Osteoblast (primary cell): ENCODE measurements at regions not wholly inside any gene's neighbourhood (a gene's known extent, or its start where the extent isn't known, plus 50 kb on each side); places are given as distances from the start of the nearest gene placed in this dataset.
A peak's percentile ranks its signal among the peaks of the same experiment; 100 is the strongest.

Experiments
- DNase-seq: peaks from one replicate; pipeline ENCODE4 v3.0.0; 2011; ENCODE audit warnings: low spot score, mixed read lengths; ENCODE audit not compliant: insufficient read length; ENCODE audit errors: missing footprints
- H2AFZ ChIP-seq: 2 replicates; pipeline ENCODE4 v1.6.0; 2011; ENCODE audit warnings: mild to moderate bottlenecking, low read length
- H3K27ac ChIP-seq: 2 replicates; pipeline ENCODE4 v1.5.1; 2011; ENCODE audit warnings: mild to moderate bottlenecking, low read depth, low read length, moderate library complexity
- H3K27me3 ChIP-seq: 2 replicates; pipeline ENCODE4 v1.6.0; 2012; ENCODE audit warnings: mild to moderate bottlenecking, control low read depth, inconsistent platforms, low read length, moderate library complexity; ENCODE audit not compliant: insufficient read depth
- H3K36me3 ChIP-seq: 2 replicates; pipeline ENCODE4 v1.5.1; 2011; ENCODE audit warnings: mild to moderate bottlenecking, low read length, control low read depth, moderate library complexity; ENCODE audit not compliant: insufficient read depth
- H3K4me1 ChIP-seq: 2 replicates; pipeline ENCODE4 v1.5.1; 2011; ENCODE audit warnings: mild to moderate bottlenecking, low read length, control low read depth, moderate library complexity; ENCODE audit not compliant: insufficient read depth
- H3K4me2 ChIP-seq: 2 replicates; pipeline ENCODE4 v1.6.0; 2011; ENCODE audit warnings: mild to moderate bottlenecking, low read length; ENCODE audit not compliant: insufficient read depth
- H3K4me3 ChIP-seq: fragments of 200-600 bp; sonication (generic); 3 replicates; pipeline ENCODE4 v1.5.1; 2012; ENCODE audit warnings: mild to moderate bottlenecking, low read length, inconsistent platforms; ENCODE audit not compliant: insufficient read depth
- H3K79me2 ChIP-seq: 2 replicates; pipeline ENCODE4 v1.6.0; 2012; ENCODE audit warnings: mild to moderate bottlenecking, low read length, control low read depth, inconsistent platforms; ENCODE audit not compliant: insufficient read depth
- H3K9me3 ChIP-seq: 2 replicates; pipeline ENCODE4 v1.5.1; 2011; ENCODE audit warnings: low read depth, low read length, control low read depth
- H4K20me1 ChIP-seq: 2 replicates; pipeline ENCODE4 v1.6.0; 2012; ENCODE audit warnings: mild to moderate bottlenecking, low read length, control low read depth; ENCODE audit not compliant: insufficient read depth
- TF ChIP-seq, protein P1 (sequence below): IDR thresholded peaks from 2 replicates; pipeline ENCODE4 v1.5.1; 2011; ENCODE audit warnings: mild to moderate bottlenecking, low read depth, low read length, moderate library complexity; ENCODE audit errors: extremely low read depth

GRCh38 chr11:2083411-2083810, 55.8 kb downstream of the IGF2 start:
- Histone ChIP-seq H2AFZ (no peak overlapping the region), H3K4me3 (no peak overlapping the region), H3K27me3 (no peaks in the 10 kb centered on the region), H3K36me3 (no peaks in the 10 kb centered on the region), H3K4me2 (no peak overlapping the region), H3K27ac (no peak overlapping the region), H3K4me1 (no peaks in the 10 kb centered on the region), H4K20me1 (no peaks in the 10 kb centered on the region), H3K79me2 (no peaks in the 10 kb centered on the region), H3K9me3 (peaks cover 9% of the 10 kb centered on the region)
- TF ChIP-seq, protein P1, sequence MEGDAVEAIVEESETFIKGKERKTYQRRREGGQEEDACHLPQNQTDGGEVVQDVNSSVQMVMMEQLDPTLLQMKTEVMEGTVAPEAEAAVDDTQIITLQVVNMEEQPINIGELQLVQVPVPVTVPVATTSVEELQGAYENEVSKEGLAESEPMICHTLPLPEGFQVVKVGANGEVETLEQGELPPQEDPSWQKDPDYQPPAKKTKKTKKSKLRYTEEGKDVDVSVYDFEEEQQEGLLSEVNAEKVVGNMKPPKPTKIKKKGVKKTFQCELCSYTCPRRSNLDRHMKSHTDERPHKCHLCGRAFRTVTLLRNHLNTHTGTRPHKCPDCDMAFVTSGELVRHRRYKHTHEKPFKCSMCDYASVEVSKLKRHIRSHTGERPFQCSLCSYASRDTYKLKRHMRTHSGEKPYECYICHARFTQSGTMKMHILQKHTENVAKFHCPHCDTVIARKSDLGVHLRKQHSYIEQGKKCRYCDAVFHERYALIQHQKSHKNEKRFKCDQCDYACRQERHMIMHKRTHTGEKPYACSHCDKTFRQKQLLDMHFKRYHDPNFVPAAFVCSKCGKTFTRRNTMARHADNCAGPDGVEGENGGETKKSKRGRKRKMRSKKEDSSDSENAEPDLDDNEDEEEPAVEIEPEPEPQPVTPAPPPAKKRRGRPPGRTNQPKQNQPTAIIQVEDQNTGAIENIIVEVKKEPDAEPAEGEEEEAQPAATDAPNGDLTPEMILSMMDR, result no peak
- DNase-seq, result no peak

DNA sequence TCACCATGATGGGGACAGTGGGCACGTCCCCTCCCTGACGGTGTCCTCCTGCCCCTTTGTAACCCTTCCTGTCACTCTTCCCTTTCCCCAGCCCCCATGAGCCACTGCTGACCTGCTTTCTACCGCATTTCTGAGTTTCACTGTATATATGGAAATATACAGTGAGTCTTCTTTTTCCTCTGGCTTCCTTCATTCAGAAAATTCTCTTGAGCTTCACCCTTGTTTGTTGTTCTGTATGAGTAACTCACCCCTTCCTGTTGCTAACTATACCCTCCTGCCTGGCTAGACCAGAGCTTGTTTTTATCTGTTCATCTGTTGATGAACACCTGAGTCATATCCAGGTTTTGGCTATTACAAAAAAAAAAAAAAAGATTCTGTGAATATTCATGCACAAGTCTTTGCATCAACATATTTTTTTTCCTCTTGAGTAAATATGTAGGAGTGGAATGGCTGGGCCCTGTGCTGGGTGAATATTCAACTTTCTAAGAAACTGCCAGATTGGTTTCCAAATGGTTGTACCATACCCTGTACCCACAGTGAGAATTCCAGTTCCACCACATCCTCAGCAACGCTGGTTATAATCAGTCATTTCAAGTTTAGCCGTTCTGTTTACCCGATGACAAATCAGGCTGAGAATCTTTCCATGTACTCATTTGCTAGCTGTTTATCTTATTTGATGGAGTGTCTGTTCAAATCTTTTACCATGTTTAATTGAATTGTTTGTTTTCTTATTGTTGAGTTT, 62.0 kb downstream of the IGF2 start:
- Histone ChIP-seq H3K36me3 (no peaks in the 10 kb centered on the region), H4K20me1 (no peaks in the 10 kb centered on the region), H3K4me3 (no peak overlapping the region), H3K4me2 (peak overlapping the region; percentile 38), H2AFZ (no peak overlapping the region), H3K9me3 (no peaks in the 10 kb centered on the region), H3K27ac (peak overlapping the region; percentile 43), H3K4me1 (peaks cover 9% of the 10 kb centered on the region), H3K27me3 (peaks cover under 1% of the 10 kb centered on the region), H3K79me2 (no peaks in the 10 kb centered on the region)
- TF ChIP-seq, protein P1, result no peak
- peak; percentile 92 for DNase-seq

DNA sequence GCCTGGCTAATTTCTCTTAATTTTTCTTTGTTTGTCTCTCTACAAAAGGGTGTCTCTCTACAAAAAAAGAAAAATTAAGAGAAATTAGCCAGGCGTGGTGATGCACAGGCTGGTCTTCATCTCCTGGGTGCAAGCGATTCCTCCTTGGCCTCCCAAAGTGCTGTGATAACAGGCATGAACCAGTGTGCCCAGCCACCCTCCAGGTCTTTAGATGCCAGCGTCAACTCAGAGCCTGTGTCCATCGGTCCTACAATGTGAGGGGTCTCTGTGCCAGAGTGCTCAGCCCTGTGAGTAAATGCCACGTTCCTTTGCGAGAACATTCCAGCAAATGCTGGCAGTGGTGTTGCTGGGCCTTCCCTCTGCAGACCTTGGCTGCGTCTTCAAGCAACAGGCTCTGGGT, 62.7 kb downstream of the IGF2 start:
- H2AFZ ChIP-seq, result no peak overlapping the region
- peak overlapping the region; percentile 38 for H3K4me2 ChIP-seq

DNA sequence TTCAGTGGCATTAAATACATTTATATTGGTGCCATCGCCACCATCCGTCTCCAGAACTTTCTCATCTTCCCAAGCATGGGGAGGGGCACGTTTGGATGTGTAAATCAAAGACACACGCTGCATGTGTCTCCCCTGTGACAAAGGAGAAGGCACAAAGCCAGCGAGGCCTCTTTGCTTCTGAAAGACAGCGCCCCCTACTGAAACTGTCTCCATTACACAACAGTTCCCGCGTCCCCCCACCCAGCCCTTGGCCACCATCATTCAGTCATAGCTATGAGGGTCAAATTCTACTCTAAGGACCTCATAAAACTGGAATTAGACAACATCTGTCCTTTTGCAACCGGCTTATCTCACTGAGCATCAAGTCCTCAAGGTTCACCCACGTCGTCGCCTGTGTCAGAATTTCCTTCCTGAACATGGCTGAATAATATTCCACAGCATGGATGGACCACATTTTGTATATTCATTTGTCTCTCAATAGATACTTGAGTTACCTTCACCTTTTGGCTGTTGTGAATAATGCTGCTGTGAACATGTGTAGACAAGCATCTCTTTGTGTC, 64.8 kb downstream of the IGF2 start:
- H3K4me3 ChIP-seq, result no peak overlapping the region
- H3K27ac ChIP-seq, result no peak overlapping the region
- H3K27me3 ChIP-seq, result peaks cover 22% of the 10 kb centered on the region
- H3K79me2 ChIP-seq, result no peaks in the 10 kb centered on the region
- no peaks in the 10 kb centered on the region for H3K9me3 ChIP-seq
- DNase-seq, result peak; percentile 43
- H3K4me2 ChIP-seq, result no peak overlapping the region
- H4K20me1 ChIP-seq, result no peaks in the 10 kb centered on the region
- H3K36me3 ChIP-seq, result no peaks in the 10 kb centered on the region
- TF ChIP-seq, protein P1, result peak; percentile 22
- no peak overlapping the region for H2AFZ ChIP-seq
- H3K4me1 ChIP-seq, result peaks cover 9% of the 10 kb centered on the region

More for the DNA sequence above, 62.7 kb downstream of the IGF2 start:
- no peak for DNase-seq
- Histone ChIP-seq H3K4me1 (peaks cover 9% of the 10 kb centered on the region), H3K9me3 (no peaks in the 10 kb centered on the region), H3K27ac (peak overlapping the region; percentile 43), H3K36me3 (no peaks in the 10 kb centered on the region), H3K79me2 (no peaks in the 10 kb centered on the region), H3K27me3 (peaks cover 4% of the 10 kb centered on the region), H3K4me3 (no peak overlapping the region), H4K20me1 (no peaks in the 10 kb centered on the region)
- TF ChIP-seq, protein P1, result no peak
